SK-N-SH (cell line): ENCODE measurements at regions not wholly inside any gene's neighbourhood (a gene's known extent, or its start where the extent isn't known, plus 50 kb on each side); places are given as distances from the start of the nearest gene placed in this dataset.

Source experiments
- CTCF ChIA-PET: fragments of 300-600, 350-600 bp; formaldehyde crosslinking; extraction: SDS; loops from one replicate; lab custom pipeline; 2021; lab: Yijun Ruan, JAX
- POLR2A ChIA-PET: fragments of 350-600 bp; sonication (Branson Sonifier 250); formaldehyde crosslinking; extraction: SDS; loops from one replicate; lab custom pipeline; 2020; ENCODE audit warnings: antibody characterized with exemption, inconsistent platforms; lab: Yijun Ruan, JAX
- DNase-seq: peaks from one replicate; pipeline ENCODE4 v3.0.0; 2012
- H2AFZ ChIP-seq: fragments of 200-600 bp; sonication (generic); 2 replicates; pipeline ENCODE4 v1.8.1; 2016; ENCODE audit warnings: antibody characterized with exemption, mild to moderate bottlenecking, low read depth
- H3F3A ChIP-seq: fragments of 200-600 bp; sonication (generic); replicated peaks from 2 replicates; pipeline ENCODE3; 2016; ENCODE audit warnings: antibody characterized with exemption, mild to moderate bottlenecking; ENCODE audit not compliant: insufficient read depth
- H3K27ac ChIP-seq, 2 experiments: fragments of 200-500 bp in 1 of 2; fragments of 200-600 bp in 1 of 2; sonication (Bioruptor generic) in 1 of 2; sonication (generic), shearing (Covaris generic) in 1 of 2; 2 replicates each; pipeline versions ENCODE4 v1.5.1 to v1.6.1; 2014 to 2016; ENCODE audit warnings: low read depth in 2 of 2, inconsistent platforms in 1 of 2, low read length in 1 of 2, mild to moderate bottlenecking in 1 of 2, mixed read lengths in 1 of 2
- H3K27me3 ChIP-seq: fragments of 200-600 bp; sonication (generic), shearing (Covaris generic); 2 replicates; pipeline ENCODE4 v1.6.1; 2016; ENCODE audit warnings: mixed run types; ENCODE audit not compliant: insufficient read depth
- H3K36me3 ChIP-seq, 2 experiments: fragments of 200-500 bp in 1 of 2; fragments of 200-600 bp in 1 of 2; sonication (Bioruptor generic) in 1 of 2; sonication (generic) in 1 of 2; replicated peaks in 1 of 2; 2 replicates each; pipeline versions ENCODE3 to v1.5.1; 2014 to 2016; ENCODE audit warnings: low read length in 1 of 2, mild to moderate bottlenecking in 1 of 2; ENCODE audit not compliant: insufficient read depth in 2 of 2, control insufficient read depth in 1 of 2
- H3K4me1 ChIP-seq, 2 experiments: fragments of 200-500 bp in 1 of 2; fragments of 200-600 bp in 1 of 2; sonication (Bioruptor generic) in 1 of 2; sonication (generic), shearing (Covaris generic) in 1 of 2; 2 replicates each; pipeline versions ENCODE4 v1.5.1 to v1.6.1; 2014 to 2016; ENCODE audit warnings: low read depth in 1 of 2, low read length in 1 of 2, mixed run types in 1 of 2; ENCODE audit not compliant: insufficient read depth in 2 of 2, control insufficient read depth in 1 of 2
- H3K4me2 ChIP-seq: fragments of 200-600 bp; sonication (generic), shearing (Covaris generic); 2 replicates; pipeline ENCODE4 v1.6.1; 2017; ENCODE audit warnings: mixed run types
- H3K4me3 ChIP-seq, 2 experiments: fragments of 200-500 bp in 1 of 2; fragments of 200-600 bp in 1 of 2; sonication (Bioruptor generic) in 1 of 2; sonication (generic), shearing (Covaris generic) in 1 of 2; 2 replicates each; pipeline versions ENCODE4 v1.5.1 to v1.8.1; 2014 to 2016; ENCODE audit warnings: low read depth in 2 of 2, inconsistent platforms in 1 of 2, low read length in 1 of 2, mild to moderate bottlenecking in 1 of 2, mixed read lengths in 1 of 2, moderate library complexity in 1 of 2
- H3K79me2 ChIP-seq: fragments of 200-600 bp; sonication (generic); 2 replicates; pipeline ENCODE4 v1.8.1; 2017; ENCODE audit warnings: mild to moderate bottlenecking; ENCODE audit not compliant: insufficient read depth
- H3K9ac ChIP-seq: fragments of 200-600 bp; sonication (generic); 2 replicates; pipeline ENCODE4 v1.6.1; 2017; ENCODE audit warnings: mixed run types
- H3K9me2 ChIP-seq: fragments of 200-600 bp; sonication (generic); 2 replicates; pipeline ENCODE4 v1.6.1; 2017; ENCODE audit warnings: mixed run types
- H3K9me3 ChIP-seq: fragments of 200-600 bp; sonication (generic); 2 replicates; pipeline ENCODE4 v1.6.1; 2017; ENCODE audit warnings: mixed run types, mild to moderate bottlenecking, moderate library complexity
- H4K20me1 ChIP-seq: fragments of 200-600 bp; sonication (generic); 2 replicates; pipeline ENCODE4 v1.6.1; 2017; ENCODE audit warnings: mild to moderate bottlenecking, mixed run types; ENCODE audit not compliant: insufficient read depth
- CHD2 ChIP-seq: fragments of 150-350 bp; IDR thresholded peaks from 2 replicates; pipeline ENCODE4 v1.6.1; 2018; ENCODE audit warnings: low read length; ENCODE audit not compliant: partially characterized antibody
- CTCF ChIP-seq: fragments of 200-600 bp; sonication (generic); IDR thresholded peaks from 2 replicates; pipeline ENCODE4 v1.6.1; 2017; ENCODE audit warnings: antibody characterized with exemption, mild to moderate bottlenecking, moderate library complexity
- EZH2phosphoT487 ChIP-seq: fragments of 200-600 bp; sonication (generic); IDR thresholded peaks from 2 replicates; pipeline ENCODE4 v1.6.1; 2017; ENCODE audit warnings: low read depth, mixed run types, mild to moderate bottlenecking, antibody characterized with exemption, moderate library complexity, borderline replicate concordance
- FOSL2 ChIP-seq: IDR thresholded peaks from 2 replicates; pipeline ENCODE4 v1.4.0; 2012; ENCODE audit warnings: low read depth, mild to moderate bottlenecking, moderate library complexity, borderline replicate concordance
- GABPA ChIP-seq: IDR thresholded peaks from 2 replicates; pipeline ENCODE4 v1.4.0; 2012; ENCODE audit warnings: low read depth, mild to moderate bottlenecking
- GATA2 ChIP-seq: sonication (generic); formaldehyde crosslinking; IDR thresholded peaks from 2 replicates; pipeline ENCODE4 v1.5.0; 2020; ENCODE audit warnings: mild to moderate bottlenecking, missing genetic modification reagents
- MEF2A ChIP-seq: IDR thresholded peaks from 2 replicates; pipeline ENCODE4 v1.4.0; 2012; ENCODE audit warnings: low read depth, borderline replicate concordance
- NRF1 ChIP-seq: IDR thresholded peaks from 2 replicates; pipeline ENCODE4 v1.6.1; 2012; ENCODE audit warnings: low read depth, mild to moderate bottlenecking, low read length
- RAD21 ChIP-seq: IDR thresholded peaks from 2 replicates; pipeline ENCODE4 v1.6.1; 2012; ENCODE audit warnings: mild to moderate bottlenecking, low read length
- RCOR1 ChIP-seq: fragments of 150-350 bp; IDR thresholded peaks from 2 replicates; pipeline ENCODE4 v1.6.1; 2017; ENCODE audit warnings: antibody characterized with exemption, low read length
- RFX5 ChIP-seq: IDR thresholded peaks from 2 replicates; pipeline ENCODE4 v1.6.1; 2012; ENCODE audit warnings: mild to moderate bottlenecking, improper control_type of control experiment, low read length
- SIN3A ChIP-seq: IDR thresholded peaks from 2 replicates; pipeline ENCODE4 v1.6.1; 2012; ENCODE audit warnings: low read depth, mild to moderate bottlenecking, low read length, moderate library complexity, borderline replicate concordance
- SMC3 ChIP-seq: IDR thresholded peaks from 2 replicates; pipeline ENCODE4 v1.6.1; 2012; ENCODE audit warnings: low read depth, low read length, improper control_type of control experiment
- TAF1 ChIP-seq: IDR thresholded peaks from 2 replicates; pipeline ENCODE4 v1.6.1; 2012; ENCODE audit warnings: low read depth, mild to moderate bottlenecking, low read length, moderate library complexity, borderline replicate concordance
- TEAD4 ChIP-seq: IDR thresholded peaks from 2 replicates; pipeline ENCODE4 v1.4.0; 2012; ENCODE audit warnings: mild to moderate bottlenecking, borderline replicate concordance; ENCODE audit not compliant: insufficient read depth
- WGBS: methylation state at CpG from one replicate; pipeline ENCODE4 v1.1.6; 2017; ENCODE audit warnings: low lambda C conversion rate; 5-methylcytosine and 5-hydroxymethylcytosine counted together
- TF ChIP-seq, protein P1 (sequence below): IDR thresholded peaks from 2 replicates; pipeline ENCODE4 v1.4.0; 2012; ENCODE audit warnings: low read depth, borderline replicate concordance
- TF ChIP-seq, protein P2 (sequence below): IDR thresholded peaks from 2 replicates; pipeline ENCODE4; 2012
- TF ChIP-seq, protein P3 (sequence below): IDR thresholded peaks from 2 replicates; pipeline ENCODE4 v1.4.0; 2012; ENCODE audit warnings: low read depth, borderline replicate concordance

DNA sequence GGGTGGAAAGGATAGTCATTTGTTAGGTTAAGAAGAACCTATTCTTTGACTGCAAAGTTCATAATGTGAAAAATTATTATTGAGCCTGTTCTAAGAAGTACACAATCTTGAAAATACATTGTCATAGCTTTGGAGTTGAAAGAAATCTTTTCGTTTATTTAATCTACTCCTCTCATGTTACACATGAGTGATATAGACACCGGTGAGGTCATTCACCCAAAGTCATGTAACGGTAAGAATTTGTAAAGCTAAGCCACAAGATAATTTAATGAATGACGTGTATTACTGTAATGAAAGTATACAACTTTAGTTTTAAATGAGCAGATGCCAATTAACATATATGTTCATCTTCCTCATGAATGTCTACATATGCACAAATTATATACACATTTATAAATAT, 284.1 kb upstream of the PDE4D start (continued):
- TF ChIP-seq, protein P1, sequence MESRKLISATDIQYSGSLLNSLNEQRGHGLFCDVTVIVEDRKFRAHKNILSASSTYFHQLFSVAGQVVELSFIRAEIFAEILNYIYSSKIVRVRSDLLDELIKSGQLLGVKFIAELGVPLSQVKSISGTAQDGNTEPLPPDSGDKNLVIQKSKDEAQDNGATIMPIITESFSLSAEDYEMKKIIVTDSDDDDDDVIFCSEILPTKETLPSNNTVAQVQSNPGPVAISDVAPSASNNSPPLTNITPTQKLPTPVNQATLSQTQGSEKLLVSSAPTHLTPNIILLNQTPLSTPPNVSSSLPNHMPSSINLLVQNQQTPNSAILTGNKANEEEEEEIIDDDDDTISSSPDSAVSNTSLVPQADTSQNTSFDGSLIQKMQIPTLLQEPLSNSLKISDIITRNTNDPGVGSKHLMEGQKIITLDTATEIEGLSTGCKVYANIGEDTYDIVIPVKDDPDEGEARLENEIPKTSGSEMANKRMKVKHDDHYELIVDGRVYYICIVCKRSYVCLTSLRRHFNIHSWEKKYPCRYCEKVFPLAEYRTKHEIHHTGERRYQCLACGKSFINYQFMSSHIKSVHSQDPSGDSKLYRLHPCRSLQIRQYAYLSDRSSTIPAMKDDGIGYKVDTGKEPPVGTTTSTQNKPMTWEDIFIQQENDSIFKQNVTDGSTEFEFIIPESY = no peak
- TF ChIP-seq GATA2 (CRISPR knock-in tag) = no peak

GRCh38 chr5:60173667-60174066, 280.1 kb upstream of the PDE4D start:
- Histone ChIP-seq H3K27ac (no peak overlapping the region), H3F3A (peaks cover 6% of the 10 kb centered on the region), H2AFZ (no peak overlapping the region), H3K36me3 (no peaks in the 10 kb centered on the region), H4K20me1 (no peaks in the 10 kb centered on the region), H3K9ac (no peak overlapping the region), H3K79me2 (no peaks in the 10 kb centered on the region), H3K4me3 (no peak overlapping the region), H3K4me2 (no peak overlapping the region), H3K4me1 (no peaks in the 10 kb centered on the region; a peak in 2 of 4 replicates), H3K27me3 (no peaks in the 10 kb centered on the region)
- POLR2A ChIA-PET = no interaction called here
- no peak for DNase-seq
- CTCF ChIA-PET = no interaction called here
- TF ChIP-seq NRF1 (no peak), SMC3 (no peak), TEAD4 (no peak), RFX5 (no peak), MEF2A (no peak), SIN3A (no peak), EZH2phosphoT487 (no peak), GABPA (no peak), RCOR1 (no peak), TAF1 (no peak)
- TF ChIP-seq, protein P2, sequence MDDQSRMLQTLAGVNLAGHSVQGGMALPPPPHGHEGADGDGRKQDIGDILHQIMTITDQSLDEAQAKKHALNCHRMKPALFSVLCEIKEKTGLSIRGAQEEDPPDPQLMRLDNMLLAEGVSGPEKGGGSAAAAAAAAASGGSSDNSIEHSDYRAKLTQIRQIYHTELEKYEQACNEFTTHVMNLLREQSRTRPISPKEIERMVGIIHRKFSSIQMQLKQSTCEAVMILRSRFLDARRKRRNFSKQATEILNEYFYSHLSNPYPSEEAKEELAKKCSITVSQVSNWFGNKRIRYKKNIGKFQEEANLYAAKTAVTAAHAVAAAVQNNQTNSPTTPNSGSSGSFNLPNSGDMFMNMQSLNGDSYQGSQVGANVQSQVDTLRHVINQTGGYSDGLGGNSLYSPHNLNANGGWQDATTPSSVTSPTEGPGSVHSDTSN = no peak
- TF ChIP-seq, all 33 proteins: peak for 0
- Histone ChIP-seq H3K9me2 (no peaks in the 10 kb centered on the region), H3K9me3 (peaks cover 6% of the 10 kb centered on the region; the same call in 1 of the 2 replicates)

- Histone ChIP-seq H3K36me3 (no peaks in the 10 kb centered on the region), H3K4me3 (no peak overlapping the region), H3K27me3 (no peaks in the 10 kb centered on the region), H4K20me1 (no peaks in the 10 kb centered on the region), H3K9me3 (peaks cover 5% of the 10 kb centered on the region; the same call in 1 of the 2 replicates), H3K79me2 (no peaks in the 10 kb centered on the region), H3K4me1 (no peaks in the 10 kb centered on the region; a peak in 1 of 4 replicates), H2AFZ (no peak overlapping the region), H3K27ac (peak overlapping the region in 1 of 2 experiments; percentile 1; a peak in 1 of 4 replicates), H3K9me2 (no peaks in the 10 kb centered on the region), H3F3A (peaks cover 4% of the 10 kb centered on the region), H3K4me2 (no peak overlapping the region), H3K9ac (no peak overlapping the region)
- POLR2A ChIA-PET = no interaction called here
- no peak for DNase-seq
- CTCF ChIA-PET = interaction anchor here (1.2 kb wide), 2 partner anchors 222 to 353 kb away, joined by 3 read pairs; no protein-coding TSS in a partner anchor
- WGBS = 88% methylated on average over 1 of the region's 1 CpG
- TF ChIP-seq GABPA = no peak
- TF ChIP-seq, protein P3, sequence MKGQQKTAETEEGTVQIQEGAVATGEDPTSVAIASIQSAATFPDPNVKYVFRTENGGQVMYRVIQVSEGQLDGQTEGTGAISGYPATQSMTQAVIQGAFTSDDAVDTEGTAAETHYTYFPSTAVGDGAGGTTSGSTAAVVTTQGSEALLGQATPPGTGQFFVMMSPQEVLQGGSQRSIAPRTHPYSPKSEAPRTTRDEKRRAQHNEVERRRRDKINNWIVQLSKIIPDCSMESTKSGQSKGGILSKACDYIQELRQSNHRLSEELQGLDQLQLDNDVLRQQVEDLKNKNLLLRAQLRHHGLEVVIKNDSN = no peak
- TF ChIP-seq, protein P1 = no peak
- no peak for TF ChIP-seq RAD21
- no peak for TF ChIP-seq CHD2
- TF ChIP-seq FOSL2 = 0 out of 2 replicates have a peak, but pooled peaks have one; percentile 25
- TF ChIP-seq MEF2A = no peak
- no peak for TF ChIP-seq CTCF
- TF ChIP-seq NRF1 = no peak
Observed at GRCh38 chr5:60163762-60164161, 270.2 kb upstream of the PDE4D start.
